ENCODE measurements at regions not wholly inside any gene's neighbourhood (a gene's known extent, or its start where the extent isn't known, plus 50 kb on each side); places are given as distances from the start of the nearest gene placed in this dataset.

DNA sequence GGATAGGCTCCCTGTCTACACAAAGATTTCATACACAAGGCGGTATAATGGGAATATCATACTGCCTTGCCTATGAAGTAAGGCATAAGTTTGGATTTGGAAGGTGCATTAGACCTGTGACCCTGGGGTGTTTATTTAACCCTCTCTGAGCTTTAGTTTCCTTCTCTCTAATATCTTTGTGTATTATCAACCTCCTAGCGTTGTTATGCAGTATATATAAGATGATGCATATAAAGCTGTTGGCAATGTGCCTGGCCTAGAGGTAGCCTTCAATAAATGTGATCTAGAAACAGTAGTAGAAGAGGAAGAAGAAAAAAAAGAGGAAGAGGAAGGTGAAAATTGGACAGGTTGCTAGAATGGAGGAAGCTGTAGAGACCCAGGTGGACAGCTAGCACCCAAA, 311.6 kb upstream of the CLINT1 start:
- Histone ChIP-seq H3K27ac (no peak overlapping the region), H3K9me3 (no peaks in the 10 kb centered on the region), H3K4me3 (no peak overlapping the region), H3K27me3 (no peaks in the 10 kb centered on the region), H3K4me1 (no peaks in the 10 kb centered on the region), H3K36me3 (no peaks in the 10 kb centered on the region)
- intact Hi-C loops (cut with DNase I), result loop anchor here (10.0 kb wide), 2 partner anchors 524 to 934 kb away; no protein-coding TSS in a partner anchor
- TF ChIP-seq, protein P1, sequence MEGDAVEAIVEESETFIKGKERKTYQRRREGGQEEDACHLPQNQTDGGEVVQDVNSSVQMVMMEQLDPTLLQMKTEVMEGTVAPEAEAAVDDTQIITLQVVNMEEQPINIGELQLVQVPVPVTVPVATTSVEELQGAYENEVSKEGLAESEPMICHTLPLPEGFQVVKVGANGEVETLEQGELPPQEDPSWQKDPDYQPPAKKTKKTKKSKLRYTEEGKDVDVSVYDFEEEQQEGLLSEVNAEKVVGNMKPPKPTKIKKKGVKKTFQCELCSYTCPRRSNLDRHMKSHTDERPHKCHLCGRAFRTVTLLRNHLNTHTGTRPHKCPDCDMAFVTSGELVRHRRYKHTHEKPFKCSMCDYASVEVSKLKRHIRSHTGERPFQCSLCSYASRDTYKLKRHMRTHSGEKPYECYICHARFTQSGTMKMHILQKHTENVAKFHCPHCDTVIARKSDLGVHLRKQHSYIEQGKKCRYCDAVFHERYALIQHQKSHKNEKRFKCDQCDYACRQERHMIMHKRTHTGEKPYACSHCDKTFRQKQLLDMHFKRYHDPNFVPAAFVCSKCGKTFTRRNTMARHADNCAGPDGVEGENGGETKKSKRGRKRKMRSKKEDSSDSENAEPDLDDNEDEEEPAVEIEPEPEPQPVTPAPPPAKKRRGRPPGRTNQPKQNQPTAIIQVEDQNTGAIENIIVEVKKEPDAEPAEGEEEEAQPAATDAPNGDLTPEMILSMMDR (IDR thresholded peaks at IDR 0.05), result no peak
- no peak for TF ChIP-seq POLR2A (IDR thresholded peaks at IDR 0.05)
- no peak for ATAC-seq
- no peak for DNase-seq
- 86% methylated on average over 2 of the region's 2 CpGs for WGBS (ENCODE audit: insufficient coverage, low coverage, low lambda C conversion rate, missing lambda C conversion rate)

DNA sequence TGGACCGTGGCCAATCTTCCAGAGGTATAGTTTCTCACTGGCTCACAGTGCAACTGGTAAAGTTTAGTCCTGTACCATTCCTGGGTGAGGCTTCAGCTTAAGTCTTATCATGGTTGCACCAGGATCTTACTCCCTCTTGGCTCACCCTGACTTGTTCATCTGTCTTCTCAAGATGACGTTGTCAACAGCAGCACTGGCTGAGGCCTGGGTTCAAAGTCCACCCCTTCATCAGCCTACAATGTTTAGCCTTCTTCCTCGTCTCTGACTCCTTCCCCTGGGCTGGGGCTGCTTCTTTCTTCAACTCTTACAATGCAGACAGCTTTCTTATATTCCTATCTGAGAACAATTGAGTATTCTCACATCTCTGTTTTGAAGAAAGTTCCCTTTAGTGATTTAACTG, 311.1 kb upstream of the CLINT1 start:
- ATAC-seq (no peak), DNase-seq (no peak)
- WGBS (ENCODE audit: insufficient coverage, low coverage, low lambda C conversion rate, missing lambda C conversion rate), result 47% methylated on average over 3 of the region's 3 CpGs
- Histone ChIP-seq H3K36me3 (no peaks in the 10 kb centered on the region), H3K27ac (no peak overlapping the region), H3K9me3 (no peaks in the 10 kb centered on the region), H3K4me3 (no peak overlapping the region), H3K27me3 (no peaks in the 10 kb centered on the region), H3K4me1 (no peaks in the 10 kb centered on the region)
- intact Hi-C loops (cut with DNase I), result loop anchor here (10.0 kb wide), 2 partner anchors 525 to 935 kb away; no protein-coding TSS in a partner anchor
- TF ChIP-seq, protein P1 (IDR thresholded peaks at IDR 0.05), result no peak

DNA sequence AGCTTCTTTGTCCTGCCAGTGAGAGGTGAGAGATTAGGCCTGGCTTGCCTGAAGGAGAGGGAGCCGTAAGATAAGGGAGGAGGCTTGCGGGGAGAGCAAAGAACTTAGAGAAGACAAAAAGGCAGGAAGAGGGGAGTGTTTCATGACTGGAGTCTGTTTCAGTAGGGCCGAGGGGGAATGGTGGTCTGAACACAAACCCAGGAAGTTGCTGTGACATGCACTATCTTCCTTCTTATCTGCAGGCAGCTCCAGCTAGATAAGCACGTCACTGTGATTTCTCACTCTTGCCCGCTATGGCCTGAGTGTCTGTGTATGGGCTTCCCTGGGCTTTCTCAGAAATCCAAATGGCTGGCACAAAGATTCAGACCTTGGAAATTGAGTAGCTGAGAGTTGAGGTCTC, 307.5 kb upstream of the CLINT1 start:
- no peaks in the 10 kb centered on the region for H3K27me3 ChIP-seq
- WGBS (ENCODE audit: insufficient coverage, low coverage, low lambda C conversion rate, missing lambda C conversion rate), result 34% methylated on average over 3 of the region's 5 CpGs
- no peak overlapping the region for H3K4me3 ChIP-seq
- intact Hi-C loops (cut with DNase I), result no loop called here
- H3K9me3 ChIP-seq, result no peaks in the 10 kb centered on the region
- no peak overlapping the region for H3K27ac ChIP-seq
- no peak for TF ChIP-seq POLR2A (IDR thresholded peaks at IDR 0.05)
- TF ChIP-seq, protein P1 (IDR thresholded peaks at IDR 0.05), result no peak
- DNase-seq, result no peak
- H3K36me3 ChIP-seq, result no peaks in the 10 kb centered on the region
- no peak for ATAC-seq
- H3K4me1 ChIP-seq, result no peaks in the 10 kb centered on the region

DNA sequence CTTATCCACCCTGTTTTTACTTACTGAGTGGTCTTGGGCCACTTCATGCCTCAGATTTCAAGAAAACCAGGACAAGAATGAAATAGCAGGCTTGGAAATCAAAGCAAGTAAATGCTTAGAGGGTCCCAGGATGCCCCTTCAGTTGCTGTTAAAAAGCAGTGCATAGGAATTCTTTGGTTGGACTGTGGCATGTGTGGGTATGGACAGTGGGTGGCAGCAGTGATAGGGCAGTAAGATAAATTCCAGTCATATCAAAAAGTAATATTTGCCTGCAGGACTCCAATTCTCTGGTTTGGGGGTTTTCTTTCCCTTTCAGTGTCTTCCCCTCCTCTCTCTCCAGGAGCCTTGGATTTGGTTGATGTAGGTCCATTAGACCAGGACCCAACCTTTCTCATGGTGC, 306.7 kb upstream of the CLINT1 start:
- TF ChIP-seq POLR2A (IDR thresholded peaks at IDR 0.05), result no peak
- TF ChIP-seq, protein P1 (IDR thresholded peaks at IDR 0.05), result peak in 1 of 4 donors; percentile 9
- intact Hi-C loops (cut with DNase I), result no loop called here
- H3K36me3 ChIP-seq, result no peaks in the 10 kb centered on the region
- no peaks in the 10 kb centered on the region for H3K4me1 ChIP-seq
- H3K9me3 ChIP-seq, result no peaks in the 10 kb centered on the region
- H3K4me3 ChIP-seq, result no peak overlapping the region
- no peak for ATAC-seq
- H3K27me3 ChIP-seq, result no peaks in the 10 kb centered on the region
- no peak for DNase-seq
- no peak overlapping the region for H3K27ac ChIP-seq
